GM21447 (cell line): ENCODE measurements at regions not wholly inside any gene's neighbourhood (a gene's known extent, or its start where the extent isn't known, plus 50 kb on each side); places are given as distances from the start of the nearest gene placed in this dataset.

Experiments
- ATAC-seq: cut with Tn5 transposase; IDR thresholded peaks from one replicate; pipeline ENCODE4 v1.9.1; 2021; ENCODE audit not compliant: unreplicated experiment

DNA sequence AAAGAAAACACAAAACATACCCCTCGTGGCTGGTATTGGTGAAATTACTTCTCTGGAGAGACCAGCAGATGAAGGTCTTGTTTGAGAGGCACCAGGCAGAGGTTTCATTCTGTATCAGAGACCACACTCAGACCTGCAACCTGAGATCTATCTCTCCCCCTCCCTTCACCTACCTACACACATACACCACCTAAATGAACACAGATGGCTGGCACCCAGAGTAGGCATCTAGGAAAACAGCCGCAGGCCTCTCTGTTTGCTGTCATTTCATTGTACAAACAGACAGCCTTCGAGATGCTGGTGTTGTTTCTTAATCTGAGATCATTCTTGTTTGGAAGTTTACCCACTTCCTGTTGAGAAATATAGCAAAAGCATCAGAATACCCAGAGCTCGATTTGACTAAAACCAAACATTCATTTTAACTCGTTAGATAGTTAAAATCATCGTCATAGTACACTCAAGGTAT, 173.9 kb upstream of the SLC25A13 start:
- ATAC-seq, result peak; percentile 81

DNA sequence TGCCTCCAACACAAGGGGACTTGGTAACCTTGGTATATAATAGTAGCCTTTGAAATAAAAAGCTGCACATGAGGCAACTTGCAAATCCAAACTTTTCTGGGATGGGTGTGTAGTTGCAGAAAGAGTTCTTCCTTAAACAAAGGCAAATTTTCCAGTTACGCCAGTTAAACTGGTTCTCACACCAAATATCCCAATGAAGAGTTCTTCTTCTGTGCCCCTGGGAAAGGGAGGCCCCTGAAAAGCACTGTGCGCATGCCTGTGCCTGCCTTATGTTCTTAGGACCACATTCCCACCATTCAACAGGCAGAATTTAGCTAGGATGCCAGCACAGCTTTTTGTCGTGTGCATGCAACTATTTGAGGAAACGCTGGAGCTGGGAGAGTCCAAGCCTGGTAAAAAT, 164.8 kb upstream of the SLC25A13 start:
- ATAC-seq, result no peak

DNA sequence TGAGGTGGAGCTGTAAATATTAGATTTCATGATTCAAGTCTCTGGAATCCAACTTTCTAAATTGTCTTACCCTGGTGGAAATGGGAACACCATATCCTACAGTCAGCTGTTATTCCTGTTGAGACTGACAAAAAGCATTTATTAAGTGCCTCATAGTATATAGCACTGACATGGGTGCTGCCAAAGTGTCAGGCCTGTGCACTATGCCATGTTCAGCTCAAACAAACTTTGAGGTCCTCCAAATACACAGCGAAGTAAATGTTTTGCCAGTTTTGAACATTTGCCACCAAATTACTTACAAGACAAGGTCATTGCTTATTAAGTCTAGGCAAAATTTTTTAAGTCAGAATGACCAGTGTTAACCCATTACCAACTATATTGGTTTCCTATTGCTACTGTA, 162.9 kb upstream of the SLC25A13 start:
- ATAC-seq, result no peak

DNA sequence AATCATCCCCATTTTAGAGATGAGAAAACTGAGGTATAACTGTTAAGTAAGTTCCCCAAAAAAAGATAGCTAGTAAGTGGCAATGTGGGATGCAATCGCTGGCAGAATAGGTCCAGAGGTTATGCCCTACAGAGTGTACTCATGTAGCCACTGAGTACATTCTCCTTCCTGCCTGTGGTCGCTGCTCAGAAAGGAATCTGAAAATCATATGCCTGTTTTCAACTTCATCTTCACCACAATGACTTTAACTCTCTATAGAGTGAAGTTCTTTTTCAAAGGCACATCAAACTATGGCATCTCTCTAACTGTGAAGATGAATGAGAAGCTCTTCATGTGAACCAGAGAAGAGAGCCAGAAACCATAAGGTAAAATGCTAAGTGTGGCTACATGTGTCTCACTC, 162.2 kb upstream of the SLC25A13 start:
- ATAC-seq, result no peak

DNA sequence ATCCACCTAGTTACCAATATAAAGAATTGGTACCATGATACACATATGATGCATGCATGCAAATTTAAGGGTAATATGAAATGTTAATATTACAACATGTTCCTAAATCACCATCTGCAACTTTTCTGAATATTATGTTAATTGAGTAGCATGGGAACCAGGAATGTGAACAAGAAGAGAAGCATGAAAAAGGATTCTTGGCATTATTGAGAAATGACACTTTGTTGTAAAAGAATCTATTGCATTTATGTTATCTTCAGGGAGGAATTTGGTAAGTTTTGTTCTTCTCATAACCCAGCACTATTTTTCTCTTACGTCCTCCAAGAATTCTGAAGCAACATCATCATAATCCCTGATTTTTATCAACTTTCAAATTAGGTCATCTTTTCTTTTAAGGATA, 159.9 kb upstream of the SLC25A13 start:
- no peak for ATAC-seq

DNA sequence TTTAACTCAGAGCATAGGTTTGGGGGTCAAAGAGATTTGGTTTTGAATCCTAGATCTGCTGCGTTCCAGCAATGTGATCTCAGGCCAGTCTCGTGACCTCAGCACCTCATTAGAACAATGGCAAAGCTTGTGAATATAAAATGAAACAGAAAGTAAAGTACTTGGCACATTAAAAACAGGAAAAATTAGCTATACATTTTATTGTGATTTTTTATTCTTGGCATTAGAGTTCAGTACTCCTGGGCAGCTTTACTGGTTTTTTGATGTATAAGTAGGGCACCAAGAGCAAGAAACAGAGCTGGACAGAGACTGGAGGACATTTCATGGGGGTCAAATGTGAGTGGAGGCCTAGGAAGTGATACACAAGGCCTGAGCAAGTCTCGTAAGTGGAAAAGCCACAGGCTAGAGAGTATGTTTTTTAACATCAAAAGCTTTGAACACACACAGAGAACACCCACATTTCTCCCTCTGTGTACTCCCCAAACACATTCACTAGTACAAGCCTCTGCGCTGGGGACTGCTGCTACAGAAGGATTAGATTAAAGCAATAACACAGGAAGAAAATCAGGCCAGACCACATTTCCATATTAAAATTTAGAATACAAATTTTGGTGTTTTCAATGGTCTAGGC, 157.2 kb upstream of the SLC25A13 start:
- ATAC-seq, result no peak

DNA sequence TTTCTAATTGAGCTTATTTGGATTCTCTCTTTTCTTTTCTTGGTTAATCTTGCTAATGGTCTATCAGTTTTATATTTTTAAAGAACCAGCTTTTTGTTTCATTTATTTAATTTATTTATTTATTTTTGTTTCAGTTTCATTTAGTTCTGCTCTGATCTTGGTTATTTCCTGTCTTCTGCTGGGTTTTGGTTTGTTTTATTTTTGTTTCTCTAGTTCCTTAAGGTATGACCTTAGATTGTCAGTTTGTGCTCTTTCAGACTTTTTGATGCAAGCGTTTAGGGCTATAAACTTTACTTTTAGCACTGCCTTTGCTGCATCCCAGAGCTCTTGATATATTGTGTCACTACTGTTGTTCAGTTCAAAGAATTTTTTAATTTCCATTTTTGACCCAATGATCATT, 149.7 kb upstream of the SLC25A13 start:
- ATAC-seq, result no peak

DNA sequence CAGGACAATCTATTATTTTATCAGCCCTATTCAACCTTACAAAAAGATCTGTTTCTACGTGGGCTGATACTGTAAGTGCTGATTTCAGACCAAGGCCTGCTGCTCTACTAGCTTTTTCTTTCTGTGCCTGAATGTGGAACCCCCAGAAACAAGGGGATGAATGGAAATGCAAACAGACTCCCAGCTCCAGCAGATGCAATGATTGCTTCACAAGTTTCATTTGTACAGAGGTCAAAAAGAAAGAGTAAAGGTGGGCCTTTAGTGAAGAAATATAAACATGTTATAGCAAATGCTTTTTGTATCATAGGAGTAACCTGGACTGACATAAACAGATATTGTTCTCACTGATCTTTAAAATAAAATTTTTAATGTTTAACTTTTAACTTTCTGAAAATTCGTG, 130.2 kb upstream of the SLC25A13 start:
- no peak for ATAC-seq

DNA sequence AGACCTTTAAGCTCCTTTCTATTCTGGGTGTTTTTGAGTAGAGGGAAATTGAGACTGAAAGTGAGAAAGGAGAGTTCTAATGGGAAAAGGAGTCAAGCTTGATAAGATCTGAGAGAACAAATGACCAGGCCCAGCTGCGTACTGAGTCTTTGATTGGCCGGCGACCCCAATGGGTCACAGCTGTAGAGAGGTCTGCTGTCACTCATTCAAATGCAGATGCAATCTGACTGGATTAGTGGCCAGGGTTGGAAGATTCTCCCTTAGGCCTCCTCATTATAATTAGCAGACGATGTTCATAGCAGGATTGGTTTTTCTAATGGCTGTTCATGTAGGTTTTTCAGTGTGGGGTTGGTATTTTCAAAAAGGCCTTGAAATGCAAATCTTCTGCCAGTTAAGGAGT, 127.2 kb upstream of the SLC25A13 start:
- no peak for ATAC-seq

DNA sequence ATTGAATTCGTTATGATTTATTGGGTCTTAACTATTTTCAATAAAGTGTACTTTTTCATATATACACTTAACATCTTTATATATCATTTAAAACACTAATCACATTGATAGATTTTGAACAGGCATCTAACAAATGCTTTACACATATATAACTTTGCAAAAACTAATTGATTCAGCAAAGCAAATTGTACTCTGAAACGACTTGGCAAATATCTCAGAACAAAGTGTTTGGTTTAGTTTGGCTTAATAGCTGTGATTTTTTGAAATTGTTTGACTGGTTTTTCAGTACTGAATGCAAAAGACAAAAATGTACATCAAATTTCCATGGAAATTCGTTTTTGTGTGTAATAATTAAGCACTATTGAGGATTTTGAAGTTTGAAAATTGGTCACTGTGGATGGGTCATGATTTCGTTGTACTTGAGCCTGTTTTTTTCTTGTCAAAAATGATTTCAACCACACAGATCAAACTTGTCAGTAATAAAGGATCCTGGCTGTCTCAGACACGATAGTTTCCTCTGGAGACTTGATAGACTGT, 125.3 kb upstream of the SLC25A13 start:
- no peak for ATAC-seq

DNA sequence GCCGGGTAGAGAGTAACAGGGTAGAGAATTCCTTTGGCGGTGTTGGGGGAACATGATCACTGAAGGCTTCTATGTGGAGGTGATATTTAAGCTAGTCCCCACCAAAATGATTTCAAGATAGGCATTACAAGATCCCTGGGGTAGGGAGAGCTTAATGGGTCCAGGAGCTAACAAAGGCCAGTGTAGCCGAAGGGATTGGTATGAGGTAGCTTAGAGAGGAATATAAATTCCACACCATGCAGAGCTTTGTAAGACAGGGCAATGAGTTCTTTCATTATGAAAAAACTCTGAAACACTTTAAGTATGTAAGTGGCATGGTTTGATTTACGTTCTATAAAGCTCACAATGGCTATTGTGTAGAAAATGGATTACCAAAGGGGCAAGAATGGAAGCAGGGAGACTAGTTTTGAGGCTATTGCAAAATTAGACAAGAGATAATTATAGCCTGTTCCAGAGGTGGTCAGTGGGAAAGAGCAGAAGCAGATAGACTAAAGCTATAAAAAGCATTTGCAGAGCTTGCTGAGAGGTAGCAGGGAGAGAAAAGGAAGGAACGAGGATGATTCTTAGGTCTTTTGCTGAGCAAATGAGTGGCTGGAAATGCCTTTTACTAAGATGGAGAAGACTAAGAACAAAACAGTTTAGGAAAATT, 119.7 kb upstream of the SLC25A13 start:
- no peak for ATAC-seq

DNA sequence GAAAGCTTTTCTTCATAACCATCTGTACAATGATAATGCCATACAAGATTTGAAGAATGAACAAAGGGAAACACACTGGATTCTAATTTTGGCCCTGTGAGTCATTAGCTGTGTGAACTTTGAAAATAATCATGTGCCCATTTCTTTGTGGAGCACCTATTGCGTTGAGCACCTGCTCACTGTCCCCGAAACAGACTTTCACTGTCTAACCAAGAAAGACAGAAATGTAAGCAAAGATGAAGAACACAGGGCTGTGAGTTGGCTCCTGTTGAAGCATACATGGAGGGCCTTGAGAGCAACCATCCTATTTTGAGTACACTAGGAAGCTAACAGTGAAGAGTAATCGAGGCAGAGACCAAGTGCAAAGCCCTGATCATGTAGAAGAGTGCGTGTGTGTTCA, 118.4 kb upstream of the SLC25A13 start:
- ATAC-seq, result no peak

DNA sequence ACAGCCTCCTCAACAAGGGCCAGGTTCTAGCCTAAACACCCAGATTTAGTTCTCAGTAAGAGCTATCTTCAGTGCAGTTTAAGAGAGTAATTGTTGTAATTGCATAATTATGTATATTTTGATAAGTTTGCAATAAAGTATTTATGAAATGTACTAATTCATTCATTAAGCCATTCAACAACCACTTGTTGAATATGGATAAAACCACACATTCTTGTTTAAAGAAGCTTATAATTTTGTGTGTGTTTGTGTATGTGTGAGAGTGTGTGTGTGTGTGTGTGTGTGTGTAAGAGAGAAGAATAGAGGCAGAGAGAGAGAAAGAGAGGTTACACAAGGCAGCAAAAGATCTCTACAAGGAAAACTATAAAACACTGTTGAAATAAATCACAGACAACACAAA, 115.0 kb upstream of the SLC25A13 start:
- no peak for ATAC-seq

DNA sequence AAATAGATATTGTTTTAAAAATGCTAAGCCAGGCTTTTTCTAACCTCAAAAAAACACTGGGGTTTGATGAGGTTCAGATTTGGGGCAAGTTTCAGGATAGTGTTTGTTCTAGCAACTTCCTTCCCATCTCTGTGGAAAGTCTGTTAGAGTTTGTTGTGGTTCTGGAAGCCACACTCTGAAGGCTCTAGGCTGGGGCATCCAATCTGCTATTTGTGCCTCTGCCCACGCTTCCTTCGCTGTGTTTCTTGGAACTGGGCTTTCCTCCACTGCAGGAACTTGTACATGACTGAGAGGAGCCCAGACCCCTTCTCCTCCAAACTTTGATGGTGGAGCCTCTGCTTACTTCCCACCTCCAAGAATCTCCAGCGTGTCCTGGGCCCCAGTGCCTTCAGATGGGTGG, 108.5 kb upstream of the SLC25A13 start:
- no peak for ATAC-seq

DNA sequence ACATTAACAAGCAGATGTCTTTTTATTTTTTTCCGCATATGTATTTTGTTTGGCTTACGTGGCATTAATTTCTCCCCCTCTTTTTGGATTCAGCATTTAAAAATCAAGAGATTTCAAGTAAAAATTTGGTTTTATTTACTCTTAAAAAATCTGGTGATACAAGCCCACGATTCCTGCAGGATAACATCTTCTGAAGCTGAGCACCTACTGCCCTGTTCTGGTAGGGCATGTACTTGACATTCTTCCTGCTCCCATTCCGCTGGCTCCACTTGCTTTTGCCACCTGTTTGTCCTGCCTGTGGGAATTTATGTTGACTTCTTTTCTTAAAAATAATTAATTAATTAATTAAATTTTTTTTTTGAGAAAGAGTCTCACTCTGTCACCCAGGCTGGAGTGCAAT, 105.2 kb upstream of the SLC25A13 start:
- ATAC-seq, result no peak

DNA sequence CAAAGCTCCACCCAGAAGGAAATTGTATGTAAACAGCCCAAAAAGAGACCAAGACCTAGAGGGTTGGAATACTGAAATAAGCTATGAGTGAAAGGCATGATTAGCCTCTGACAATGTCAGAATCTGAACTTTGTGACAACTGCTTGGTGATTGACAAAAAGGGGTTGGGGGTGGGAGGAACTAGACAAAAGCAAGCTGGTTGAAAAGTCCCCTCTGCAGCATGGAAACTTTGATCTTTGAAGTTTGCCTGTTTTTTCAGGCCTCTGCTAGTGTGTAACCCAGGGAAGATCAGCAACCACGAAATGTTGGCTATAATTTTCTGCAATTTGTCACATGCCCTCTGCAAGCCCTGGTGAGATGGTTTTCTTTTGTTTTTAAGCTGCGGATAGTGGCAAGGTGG, 104.8 kb upstream of the SLC25A13 start:
- no peak for ATAC-seq

DNA sequence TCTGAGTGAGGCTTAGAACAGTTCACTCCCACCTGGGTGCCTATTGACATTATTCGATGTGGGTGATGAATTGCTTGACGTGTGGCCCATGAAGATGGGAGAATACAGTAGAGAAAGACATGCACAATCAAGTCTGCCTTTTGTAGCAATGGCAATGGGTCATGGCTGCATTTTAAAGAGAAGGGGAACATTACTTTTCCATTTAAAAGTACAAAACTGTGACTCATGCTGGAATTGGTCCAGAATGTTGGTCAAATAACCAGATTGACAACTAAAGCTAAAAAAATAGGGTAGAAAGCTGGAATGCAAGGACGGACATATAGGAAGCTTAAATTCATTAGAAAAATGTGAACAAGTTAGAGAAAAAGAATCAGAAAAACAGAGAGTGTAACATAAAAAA, 104.1 kb upstream of the SLC25A13 start:
- no peak for ATAC-seq

DNA sequence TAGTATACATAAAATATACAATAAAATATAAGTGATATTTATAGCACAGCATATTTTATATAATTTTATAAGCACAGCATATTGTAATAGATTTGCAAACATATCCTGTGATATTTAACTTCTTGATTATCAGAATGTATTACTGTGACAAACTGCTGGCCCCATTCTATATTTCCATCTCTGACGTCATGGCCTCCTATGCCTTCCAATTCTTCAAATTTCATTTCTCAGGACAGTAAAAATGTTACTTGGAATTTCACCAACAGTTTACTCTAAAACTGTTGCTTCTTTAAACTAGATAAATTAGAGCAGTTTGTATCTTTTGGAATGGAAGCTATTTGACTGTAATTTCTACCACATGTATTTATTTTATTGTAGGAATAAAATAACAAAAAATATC, 102.5 kb upstream of the SLC25A13 start:
- ATAC-seq, result no peak

DNA sequence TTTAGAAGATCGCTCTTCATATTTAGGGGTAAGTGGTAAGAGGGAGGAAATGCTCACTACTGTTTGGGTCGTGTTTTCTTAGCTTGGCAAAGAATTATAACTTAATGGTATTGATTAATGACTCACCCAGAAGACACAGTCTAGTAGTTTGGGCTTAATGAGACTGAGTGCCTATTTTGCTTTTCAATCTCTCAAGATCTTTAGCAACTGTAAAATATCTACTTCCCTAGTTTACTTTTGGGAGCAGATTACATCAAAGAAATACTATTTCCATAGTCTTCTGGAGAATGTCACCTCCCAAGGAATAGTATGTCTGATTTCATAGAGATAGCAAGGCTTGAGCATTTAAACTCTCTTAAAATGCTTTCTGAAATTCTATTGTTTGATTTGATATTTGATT, 100.5 kb upstream of the SLC25A13 start:
- ATAC-seq, result no peak

DNA sequence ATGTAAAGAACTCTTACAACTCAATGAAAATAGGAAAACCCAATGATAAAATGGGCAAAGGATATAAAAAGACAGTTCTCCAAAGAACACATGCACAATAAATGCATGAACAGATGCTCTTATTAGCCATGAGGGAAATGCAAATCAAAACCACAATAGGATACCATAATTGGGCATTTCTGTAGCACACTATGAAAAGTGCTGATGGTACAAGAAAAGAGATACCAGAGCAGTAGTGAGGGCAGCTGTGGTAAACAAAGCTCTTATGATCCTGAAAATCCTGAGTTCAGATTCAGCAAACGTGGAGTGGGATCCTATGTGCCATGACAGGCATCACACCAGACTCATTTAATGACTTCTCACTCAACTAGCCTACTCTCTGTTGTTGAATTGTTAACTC, 96.7 kb upstream of the SLC25A13 start:
- ATAC-seq, result no peak

DNA sequence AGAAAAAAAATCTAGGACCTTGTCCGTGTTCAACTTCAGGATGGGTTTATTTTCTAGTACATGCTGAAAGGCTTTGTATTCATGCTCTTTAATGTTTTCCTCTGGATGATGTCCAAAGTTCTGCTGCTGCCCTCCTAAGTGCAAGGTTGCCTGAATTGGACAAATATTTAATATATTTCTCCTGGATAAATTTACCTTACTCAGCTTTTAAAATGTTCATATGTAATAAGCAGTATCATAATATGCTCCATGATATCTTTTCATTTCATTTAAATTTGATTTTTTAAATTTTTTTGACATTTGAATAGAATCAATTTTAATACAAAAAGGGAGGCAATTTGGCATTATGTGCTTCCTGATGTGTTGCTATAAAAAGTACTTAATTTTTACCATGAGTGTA, 95.9 kb upstream of the SLC25A13 start:
- ATAC-seq, result no peak

DNA sequence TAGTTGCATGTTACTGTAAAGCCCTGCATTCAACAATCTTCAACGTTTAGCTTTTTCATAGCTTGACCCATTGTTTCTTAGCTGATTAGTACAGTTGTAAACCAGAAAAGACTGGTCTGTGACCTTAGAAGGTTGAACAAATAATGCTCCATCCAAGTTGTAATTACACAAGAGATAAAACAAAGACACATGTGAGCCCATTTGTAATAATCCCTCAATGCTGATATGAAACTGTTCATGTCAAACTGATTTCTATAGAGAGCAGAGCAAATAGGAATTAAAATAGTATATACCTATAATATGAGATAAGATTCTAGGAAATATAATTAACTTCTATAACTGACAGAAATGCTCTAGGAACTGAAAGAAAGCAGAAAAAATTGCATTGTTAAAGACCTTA, 94.7 kb upstream of the SLC25A13 start:
- no peak for ATAC-seq

DNA sequence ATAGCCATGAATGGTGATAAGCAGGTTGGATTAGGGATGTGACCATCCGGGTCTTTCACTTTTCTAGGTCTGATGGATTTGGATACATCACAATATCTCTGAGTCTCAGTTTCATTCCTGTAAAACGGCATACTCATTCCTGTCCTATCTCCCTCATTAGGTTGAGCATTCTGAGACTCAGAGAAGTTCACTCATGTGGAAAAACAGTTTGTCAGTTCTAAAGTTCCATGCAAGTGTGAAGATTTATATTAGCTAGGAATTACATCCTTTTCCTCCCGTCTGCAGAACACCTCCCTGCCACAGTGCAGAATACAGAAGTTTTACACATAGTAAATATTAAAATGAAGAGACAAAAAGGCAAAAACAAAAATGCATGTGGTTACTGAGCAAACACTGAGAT, 94.2 kb upstream of the SLC25A13 start:
- ATAC-seq, result no peak
